K562 (cell line): ENCODE measurements at regions not wholly inside any gene's neighbourhood (a gene's known extent, or its start where the extent isn't known, plus 50 kb on each side); places are given as distances from the start of the nearest gene placed in this dataset.
"Not testable (repeated sequence)": the region's sequence is repeated elsewhere in the genome, so short reads cannot be mapped to it uniquely, and the experiment has no call there.

Source experiments
- ATAC-seq: fragments of 200-7000 bp; cut with Tn5 transposase; 3 replicates; pipeline ENCODE4 v1.9.1; 2020; ENCODE audit warnings: moderate library complexity
- BruUV-seq: library from RNA; stranded (reverse); fragments of 400-500 nt; replicated peaks from 2 replicates; lab custom pipeline; 2021; lab: Mats Ljungman, UMichigan
- CTCF ChIA-PET: fragments of 300-600 bp; formaldehyde crosslinking; extraction: SDS; loops from one replicate; lab custom pipeline; 2021; ENCODE audit warnings: low intra/inter-chr PET ratio; lab: Yijun Ruan, JAX
- POLR2A ChIA-PET: fragments of 300-600, 350-650 bp; sonication (Branson Sonifier 250); formaldehyde crosslinking; extraction: SDS; loops from one replicate; lab custom pipeline; 2021; ENCODE audit warnings: antibody characterized with exemption, inconsistent platforms; lab: Yijun Ruan, JAX
- DNase-seq, 4 experiments: peaks; one replicate each; pipeline versions ENCODE4 v3.0.0 to v3.0.0-alpha.2; 2011 to 2018; ENCODE audit warnings: low spot score in 3 of 4, mixed read lengths in 3 of 4; ENCODE audit errors: extremely low read depth in 1 of 4
- FAIRE-seq: peaks from 2 replicates; lab custom pipeline; 2011; peaks lifted over from hg19 to GRCh38; lab: Jason Lieb, UNC
- H2AFZ ChIP-seq: 2 replicates; pipeline ENCODE4 v1.6.0; 2011; ENCODE audit warnings: low read depth, low read length, control low read depth, inconsistent platforms
- H3K27ac ChIP-seq: fragments of 200-600 bp; 3 replicates; pipeline ENCODE4 v1.8.0; 2011; ENCODE audit warnings: low read depth, mild to moderate bottlenecking, control low read depth, inconsistent platforms, low read length, moderate library complexity, mixed read lengths; ENCODE audit errors: extremely low read depth
- H3K27me3 ChIP-seq, 2 experiments: fragments of 300-600 bp in 1 of 2; 2 replicates in 1 of 2; 3 replicates in 1 of 2; pipeline versions ENCODE4 v1.6.0 to v1.8.0; 2011; ENCODE audit warnings: inconsistent platforms in 2 of 2, low read length in 2 of 2, mild to moderate bottlenecking in 1 of 2, mixed read lengths in 1 of 2, moderate library complexity in 1 of 2; ENCODE audit not compliant: control insufficient read depth in 2 of 2, insufficient read depth in 2 of 2
- H3K36me3 ChIP-seq: fragments of 300-600 bp; 3 replicates; pipeline ENCODE4 v1.8.0; 2011; ENCODE audit warnings: mild to moderate bottlenecking, low read length, inconsistent platforms; ENCODE audit not compliant: control insufficient read depth, insufficient read depth
- H3K4me1 ChIP-seq, 2 experiments: fragments of 200-600 bp in 1 of 2; replicated peaks in 1 of 2; 2 replicates in 1 of 2; 3 replicates in 1 of 2; pipeline versions ENCODE4 v1.5.1 to v1.8.0; 2011; ENCODE audit warnings: inconsistent platforms in 2 of 2, low read length in 2 of 2, mild to moderate bottlenecking in 1 of 2, mixed read lengths in 1 of 2, moderate library complexity in 1 of 2; ENCODE audit not compliant: control insufficient read depth in 2 of 2, insufficient read depth in 2 of 2
- H3K4me2 ChIP-seq: 2 replicates; pipeline ENCODE4 v1.6.1; 2011; ENCODE audit warnings: low read length, control low read depth, inconsistent platforms, mixed read lengths; ENCODE audit not compliant: insufficient read depth
- H3K4me3 ChIP-seq: fragments of 200-600 bp; sonication (generic), shearing (Covaris generic); 2 replicates; pipeline ENCODE4 v1.5.1; 2016; ENCODE audit warnings: control low read depth, inconsistent platforms
- H3K79me2 ChIP-seq: fragments of 200-600 bp; 3 replicates; pipeline ENCODE4 v1.8.0; 2011; ENCODE audit warnings: low read length, inconsistent platforms; ENCODE audit not compliant: control insufficient read depth, insufficient read depth
- H3K9ac ChIP-seq, 2 experiments: 2 replicates each; pipeline versions ENCODE4 v1.6.0 to v1.6.1; 2011; ENCODE audit warnings: low read depth in 2 of 2, low read length in 2 of 2, control low read depth in 1 of 2, inconsistent platforms in 1 of 2, mild to moderate bottlenecking in 1 of 2, mixed read lengths in 1 of 2; ENCODE audit not compliant: insufficient read depth in 1 of 2
- H3K9me1 ChIP-seq: one replicate; pipeline ENCODE4 v1.6.0; 2011; ENCODE audit warnings: inconsistent platforms, mild to moderate bottlenecking, low read length, moderate library complexity; ENCODE audit not compliant: control insufficient read depth, insufficient read depth
- H3K9me3 ChIP-seq: replicated peaks from 2 replicates; pipeline ENCODE4 v1.5.1; 2011; ENCODE audit warnings: low read depth, low read length, inconsistent platforms; ENCODE audit not compliant: control insufficient read depth, insufficient read depth
- H4K20me1 ChIP-seq: replicated peaks from 2 replicates; pipeline ENCODE4 v1.6.1; 2011; ENCODE audit warnings: low read length, inconsistent platforms, mixed read lengths; ENCODE audit not compliant: control insufficient read depth, insufficient read depth
- ELF2 ChIP-seq: fragments of 250-450 bp; sonication (Bioruptor Pico); IDR thresholded peaks from 2 replicates; pipeline ENCODE4 v1.5.0; 2021; ENCODE audit warnings: mild to moderate bottlenecking
- MED1 ChIP-seq: sonication (generic); formaldehyde crosslinking; IDR thresholded peaks from 2 replicates; pipeline ENCODE4 v1.8.1; 2023; ENCODE audit warnings: missing genetic modification reagents, borderline replicate concordance
- NFYB ChIP-seq: IDR thresholded peaks from 2 replicates; pipeline ENCODE4 v1.6.1; 2011; ENCODE audit warnings: mild to moderate bottlenecking, moderate library complexity; ENCODE audit not compliant: insufficient read length; ENCODE audit errors: extremely low read depth
- ZFP36 ChIP-seq: fragments of 150-350 bp; IDR thresholded peaks from 2 replicates; pipeline ENCODE4 v1.6.1; 2018; ENCODE audit warnings: low read length, low read depth; ENCODE audit not compliant: partially characterized antibody
- ZKSCAN3 ChIP-seq: fragments of 250-450 bp; sonication (Bioruptor Pico); IDR thresholded peaks from 2 replicates; pipeline ENCODE4 v1.4.0; 2020
- WGBS: fragments of 100-300 bp; shearing (Covaris generic); methylation state at CpG from one replicate; pipeline ENCODE4 v1.1.6; 2016; ENCODE audit warnings: low coverage, mixed read lengths; ENCODE audit not compliant: insufficient coverage; ENCODE audit errors: missing lambda C conversion rate; 5-methylcytosine and 5-hydroxymethylcytosine counted together
- in situ Hi-C: fragments of 300-500 bp; cut with MboI; formaldehyde crosslinking; loops from 4 replicates; pipeline ENCODE4 v1.15.0; 2018; ENCODE audit warnings: inconsistent platforms, mixed read lengths
- intact Hi-C: fragments of 100-400 bp; cut with micrococcal nuclease; formaldehyde crosslinking; loops from 2 replicates; pipeline ENCODE4 v1.14.2; 2022

- TF ChIP-seq ZFP36 (no peak), ZKSCAN3 (CRISPR knock-in tag) (no peak)
These were observed 111.9 kb upstream of the CHD2 start (continued) for GRCh38 chr15:92788196-92788595.

GRCh38 chr15:92788793-92789192 lies 111.3 kb upstream of the CHD2 start:
- CTCF ChIA-PET, BruUV-seq, H3K9me3 ChIP-seq, H4K20me1 ChIP-seq, H3K9ac ChIP-seq, H3K79me2 ChIP-seq, DNase-seq, H3K36me3 ChIP-seq, H3K4me3 ChIP-seq, intact Hi-C loops, H3K9me1 ChIP-seq, H3K4me2 ChIP-seq, H3K27me3 ChIP-seq, H3K27ac ChIP-seq, FAIRE-seq, in situ Hi-C loops, H2AFZ ChIP-seq, ATAC-seq, H3K4me1 ChIP-seq: not testable (repeated sequence)
- peak; percentile 53 for TF ChIP-seq NFYB
- POLR2A ChIA-PET, result interaction anchor here (0.7 to 1.1 kb wide), 3 partner anchors 13 to 116 kb away, joined by 3 read pairs; no protein-coding TSS in a partner anchor
- 62% methylated on average over 15 of the region's 15 CpGs for WGBS

- peak overlapping the region; percentile 72 for H2AFZ ChIP-seq
- H3K9me3 ChIP-seq, result no peaks in the 10 kb centered on the region
- WGBS, result 10% methylated on average over 1 of the region's 1 CpG
- peaks cover 6 to 11% of the 10 kb centered on the region in 2 experiments; a peak in 4 of 5 replicates for H3K4me1 ChIP-seq
- ATAC-seq, result no peak
- in situ Hi-C loops, result no loop called here
- no peaks in the 10 kb centered on the region for H4K20me1 ChIP-seq
- intact Hi-C loops, result loop anchor here (10.0 kb wide), 1 partner anchor 239 kb away; no protein-coding TSS in a partner anchor
- H3K27me3 ChIP-seq, result no peaks in the 10 kb centered on the region
- POLR2A ChIA-PET, result interaction anchor here (0.6 to 1.7 kb wide), 6 partner anchors 8 to 259 kb away, joined by 3 to 6 read pairs (median 3); no protein-coding TSS in a partner anchor
- CTCF ChIA-PET, result interaction anchor here (3.9 kb wide), 1 partner anchor 122 kb away, joined by 38 read pairs; no protein-coding TSS in a partner anchor
- TF ChIP-seq ELF2 (CRISPR knock-in tag), result no peak
- no peak for TF ChIP-seq MED1 (CRISPR knock-in tag)
- TF ChIP-seq, all 486 proteins: peak for 0
- FAIRE-seq (no peak), DNase-seq (no peak)
- Histone ChIP-seq H3K36me3 (no peaks in the 10 kb centered on the region), H3K9ac (no peak overlapping the region; a peak in 1 of 4 replicates), H3K9me1 (no peaks in the 10 kb centered on the region), H3K4me2 (no peak overlapping the region), H3K4me3 (no peak overlapping the region), H3K79me2 (no peaks in the 10 kb centered on the region), H3K27ac (no peak overlapping the region)
- BruUV-seq, result no TSS peak
These were observed 103.9 kb upstream of the CHD2 start for GRCh38 chr15:92796161-92796611.
